CD8-positive, alpha-beta memory T cell (primary cell): ENCODE measurements at regions not wholly inside any gene's neighbourhood (a gene's known extent, or its start where the extent isn't known, plus 50 kb on each side); places are given as distances from the start of the nearest gene placed in this dataset.
"Not testable (repeated sequence)": the region's sequence is repeated elsewhere in the genome, so short reads cannot be mapped to it uniquely, and the experiment has no call there.

Source experiments
- CTCF ChIA-PET: fragments of 350-600 bp; sonication (Branson Sonifier 250); formaldehyde crosslinking; loops from one replicate; lab custom pipeline; 2021; ENCODE audit warnings: antibody characterized with exemption; lab: Charles Lee
- POLR2A ChIA-PET: fragments of 350-600 bp; sonication (Branson Sonifier 250); formaldehyde crosslinking; loops from one replicate; lab custom pipeline; 2021; ENCODE audit warnings: antibody characterized with exemption; lab: Charles Lee
- DNase-seq, 5 donors: peaks; one replicate each; pipeline versions ENCODE4 v3.0.0 to v3.0.0-alpha.2; 2020 to 2022; ENCODE audit warnings: mixed read lengths in 1 of 5
- H3K27ac ChIP-seq: one replicate; pipeline ENCODE4 v1.7.0; 2013; ENCODE audit warnings: low read depth, mild to moderate bottlenecking, low read length, moderate library complexity
- H3K27me3 ChIP-seq: 2 replicates; pipeline ENCODE4 v1.7.0; 2013; ENCODE audit warnings: low read length, mild to moderate bottlenecking; ENCODE audit not compliant: insufficient read depth, poor library complexity, severe bottlenecking
- H3K36me3 ChIP-seq: 2 replicates; pipeline ENCODE4 v1.7.0; 2013; ENCODE audit warnings: mild to moderate bottlenecking, low read length, moderate library complexity; ENCODE audit not compliant: insufficient read depth
- H3K4me1 ChIP-seq: 2 replicates; pipeline ENCODE4 v1.7.0; 2013; ENCODE audit warnings: mild to moderate bottlenecking, low read length, moderate library complexity; ENCODE audit not compliant: insufficient read depth
- H3K4me3 ChIP-seq: 2 replicates; pipeline ENCODE4 v1.7.0; 2013; ENCODE audit warnings: mild to moderate bottlenecking, low read length
- H3K9me3 ChIP-seq: 2 replicates; pipeline ENCODE4 v1.7.0; 2013; ENCODE audit warnings: mild to moderate bottlenecking, low read length
- H3K27ac Mint-ChIP-seq, 8 donors: one replicate each; pipeline ENCODE4 v1.8.0; 2020 to 2021; ENCODE audit warnings: mixed read lengths in 8 of 8, mild to moderate bottlenecking in 6 of 8, inconsistent platforms in 3 of 8, moderate library complexity in 3 of 8
- H3K27me3 Mint-ChIP-seq, 2 donors: one replicate each; pipeline ENCODE4 v1.8.0; 2020 to 2021; ENCODE audit warnings: mixed read lengths in 2 of 2, mild to moderate bottlenecking in 1 of 2, moderate library complexity in 1 of 2
- H3K36me3 Mint-ChIP-seq, 3 donors: one replicate each; pipeline ENCODE4 v1.8.0; 2020 to 2021; ENCODE audit warnings: mixed read lengths in 3 of 3, inconsistent platforms in 1 of 3, mild to moderate bottlenecking in 1 of 3
- H3K4me1 Mint-ChIP-seq, 3 donors: one replicate each; pipeline ENCODE4 v1.8.0; 2020 to 2021; ENCODE audit warnings: mixed read lengths in 3 of 3, inconsistent platforms in 1 of 3, mild to moderate bottlenecking in 1 of 3
- H3K4me3 Mint-ChIP-seq, 7 donors: one replicate each; pipeline ENCODE4 v1.8.0; 2020 to 2021; ENCODE audit warnings: mixed read lengths in 7 of 7, mild to moderate bottlenecking in 6 of 7, moderate library complexity in 4 of 7, inconsistent platforms in 2 of 7
- H3K9me3 Mint-ChIP-seq, 5 donors: one replicate each; pipeline ENCODE4 v1.8.0; 2020 to 2022; ENCODE audit warnings: mixed read lengths in 5 of 5, mild to moderate bottlenecking in 3 of 5, moderate library complexity in 2 of 5, inconsistent platforms in 1 of 5

DNA sequence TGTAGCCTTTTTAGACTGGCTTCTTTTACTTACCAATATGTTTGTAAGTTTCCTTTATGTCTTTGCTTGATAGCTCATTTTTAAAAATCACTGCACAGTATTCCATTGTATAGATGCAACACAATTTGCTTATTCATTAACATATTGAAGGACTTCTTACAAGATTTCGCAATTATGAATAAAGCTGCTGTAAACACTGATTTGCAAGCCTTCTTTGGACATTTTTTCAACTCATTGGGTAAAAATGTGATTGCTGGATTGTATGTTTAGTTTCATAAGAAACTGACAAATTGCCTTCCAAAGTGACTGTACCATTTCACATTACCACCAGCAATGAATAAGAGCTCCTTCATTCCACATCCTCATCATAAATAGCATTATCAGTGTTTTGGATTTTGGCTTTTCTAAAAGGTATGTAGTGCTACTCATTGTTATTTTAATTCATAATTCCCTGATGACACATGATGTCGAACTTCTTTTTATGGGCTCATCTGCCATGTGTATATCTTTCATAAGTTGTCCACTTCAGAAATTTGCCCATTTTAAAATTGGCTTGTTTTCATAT is 80.7 kb downstream of the TFAP2B start:
- DNase-seq, result no peak
- H3K27ac Mint-ChIP-seq, result no peak overlapping the region
- no peak overlapping the region for H3K4me3 ChIP-seq
- H3K27ac ChIP-seq, result no peak overlapping the region
- no peaks in the 10 kb centered on the region for H3K27me3 Mint-ChIP-seq
- H3K36me3 ChIP-seq, result no peaks in the 10 kb centered on the region
- H3K27me3 ChIP-seq, result no peaks in the 10 kb centered on the region
- POLR2A ChIA-PET, result no interaction called here
- no peaks in the 10 kb centered on the region for H3K9me3 ChIP-seq
- no peaks in the 10 kb centered on the region for H3K4me1 Mint-ChIP-seq
- H3K4me1 ChIP-seq, result no peaks in the 10 kb centered on the region
- CTCF ChIA-PET, result no interaction called here
- H3K9me3 Mint-ChIP-seq, result peaks cover 2 to 16% (median 3%) of the 10 kb centered on the region in 5 donors
- H3K36me3 Mint-ChIP-seq, result no peaks in the 10 kb centered on the region
- H3K4me3 Mint-ChIP-seq, result no peak overlapping the region

GRCh38 chr6:50902260-50902659 is 83.6 kb downstream of the TFAP2B start:
- Histone ChIP-seq H3K27ac (no peak overlapping the region), H3K9me3 (no peaks in the 10 kb centered on the region), H3K36me3 (no peaks in the 10 kb centered on the region), H3K27me3 (no peaks in the 10 kb centered on the region), H3K4me3 (no peak overlapping the region), H3K4me1 (no peaks in the 10 kb centered on the region)
- no peak for DNase-seq
- Mint-ChIP-seq H3K36me3 (no peaks in the 10 kb centered on the region), H3K4me1 (no peaks in the 10 kb centered on the region), H3K4me3 (no peak overlapping the region), H3K9me3 (peaks cover 0 to 10% (median 2%) of the 10 kb centered on the region in 5 donors), H3K27ac (no peak overlapping the region), H3K27me3 (no peaks in the 10 kb centered on the region)
- POLR2A ChIA-PET, result no interaction called here
- CTCF ChIA-PET, result no interaction called here

GRCh38 chr6:50905297-50905696 is 86.6 kb downstream of the TFAP2B start:
- H3K4me3 Mint-ChIP-seq, result no peak overlapping the region

DNA sequence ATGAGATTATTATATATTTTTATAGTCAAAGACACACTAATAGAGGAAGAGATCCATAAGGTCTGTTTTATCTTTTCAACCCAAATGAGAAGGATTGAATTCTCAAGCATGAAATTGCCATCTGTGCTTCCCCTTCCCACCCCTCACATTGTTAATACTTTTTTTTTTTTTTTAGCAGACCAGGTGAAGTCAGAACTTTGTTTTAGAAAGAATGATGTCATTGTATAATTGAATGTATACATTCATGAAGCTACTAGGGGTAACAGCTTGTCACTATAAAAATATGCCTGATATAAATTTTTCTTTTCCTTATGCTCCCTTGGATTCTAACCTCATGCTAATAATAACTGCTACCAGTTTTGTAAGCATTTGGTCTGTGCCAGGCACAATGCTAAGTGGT is 88.9 kb downstream of the TFAP2B start:
- Mint-ChIP-seq H3K27ac (no peak overlapping the region), H3K36me3 (no peaks in the 10 kb centered on the region), H3K9me3 (peaks cover 0 to 16% (median 2%) of the 10 kb centered on the region in 5 donors), H3K4me1 (no peaks in the 10 kb centered on the region), H3K4me3 (no peak overlapping the region), H3K27me3 (no peaks in the 10 kb centered on the region)
- POLR2A ChIA-PET, result no interaction called here
- Histone ChIP-seq H3K27me3 (no peaks in the 10 kb centered on the region), H3K27ac (no peak overlapping the region), H3K36me3 (no peaks in the 10 kb centered on the region), H3K4me1 (no peaks in the 10 kb centered on the region), H3K9me3 (no peaks in the 10 kb centered on the region), H3K4me3 (no peak overlapping the region)
- CTCF ChIA-PET, result no interaction called here
- no peak for DNase-seq

More at GRCh38 chr6:50905297-50905696, 86.6 kb downstream of the TFAP2B start:
- H3K27me3 Mint-ChIP-seq, result no peaks in the 10 kb centered on the region
- H3K27me3 ChIP-seq, result no peaks in the 10 kb centered on the region
- H3K9me3 Mint-ChIP-seq, result peaks cover 0 to 16% (median 2%) of the 10 kb centered on the region in 5 donors
- no peak overlapping the region for H3K27ac Mint-ChIP-seq
- no peaks in the 10 kb centered on the region for H3K4me1 ChIP-seq
- no peaks in the 10 kb centered on the region for H3K36me3 ChIP-seq
- no peaks in the 10 kb centered on the region for H3K36me3 Mint-ChIP-seq
- no peak overlapping the region for H3K27ac ChIP-seq
- no peaks in the 10 kb centered on the region for H3K9me3 ChIP-seq
- no peak overlapping the region for H3K4me3 ChIP-seq
- POLR2A ChIA-PET, result no interaction called here
- no peak for DNase-seq
- no peaks in the 10 kb centered on the region for H3K4me1 Mint-ChIP-seq
- CTCF ChIA-PET, result no interaction called here

GRCh38 chr6:50913105-50913770 is 94.6 kb downstream of the TFAP2B start:
- Mint-ChIP-seq H3K27me3 (no peaks in the 10 kb centered on the region), H3K4me3 (no peak overlapping the region), H3K4me1 (no peaks in the 10 kb centered on the region), H3K36me3 (no peaks in the 10 kb centered on the region), H3K27ac (no peak overlapping the region), H3K9me3 (peaks cover 4 to 9% (median 6%) of the 10 kb centered on the region in 5 donors)
- no peaks in the 10 kb centered on the region for H3K4me1 ChIP-seq
- no peaks in the 10 kb centered on the region for H3K27me3 ChIP-seq
- no peak overlapping the region for H3K4me3 ChIP-seq
- no peaks in the 10 kb centered on the region for H3K9me3 ChIP-seq
- CTCF ChIA-PET, result no interaction called here
- no peak overlapping the region for H3K27ac ChIP-seq
- no peaks in the 10 kb centered on the region for H3K36me3 ChIP-seq
- POLR2A ChIA-PET, result no interaction called here
- peak in 1 of 5 donors; percentile 40 for DNase-seq

- H3K36me3 Mint-ChIP-seq, POLR2A ChIA-PET, H3K27ac Mint-ChIP-seq, H3K4me3 ChIP-seq, H3K36me3 ChIP-seq, DNase-seq, H3K9me3 ChIP-seq, H3K4me1 Mint-ChIP-seq, CTCF ChIA-PET, H3K27ac ChIP-seq, H3K27me3 ChIP-seq, H3K27me3 Mint-ChIP-seq, H3K4me3 Mint-ChIP-seq, H3K4me1 ChIP-seq: not testable (repeated sequence)
- H3K9me3 Mint-ChIP-seq, result peaks cover 4 to 15% (median 10%) of the 10 kb centered on the region in 5 donors
Observed at GRCh38 chr6:50921378-50921777, 102.7 kb downstream of the TFAP2B start.

- Mint-ChIP-seq H3K9me3 (peaks cover 4 to 15% (median 10%) of the 10 kb centered on the region in 5 donors), H3K27ac (no peak overlapping the region), H3K27me3 (no peaks in the 10 kb centered on the region), H3K36me3 (no peaks in the 10 kb centered on the region), H3K4me3 (no peak overlapping the region), H3K4me1 (no peaks in the 10 kb centered on the region)
- POLR2A ChIA-PET, result no interaction called here
- H3K4me1 ChIP-seq, result no peaks in the 10 kb centered on the region
- no peaks in the 10 kb centered on the region for H3K9me3 ChIP-seq
- DNase-seq, result no peak
- H3K27ac ChIP-seq, result no peak overlapping the region
- H3K36me3 ChIP-seq, result no peaks in the 10 kb centered on the region
- CTCF ChIA-PET, result no interaction called here
- no peak overlapping the region for H3K4me3 ChIP-seq
- no peaks in the 10 kb centered on the region for H3K27me3 ChIP-seq
Observed at GRCh38 chr6:50921968-50922367, 103.3 kb downstream of the TFAP2B start.

DNA sequence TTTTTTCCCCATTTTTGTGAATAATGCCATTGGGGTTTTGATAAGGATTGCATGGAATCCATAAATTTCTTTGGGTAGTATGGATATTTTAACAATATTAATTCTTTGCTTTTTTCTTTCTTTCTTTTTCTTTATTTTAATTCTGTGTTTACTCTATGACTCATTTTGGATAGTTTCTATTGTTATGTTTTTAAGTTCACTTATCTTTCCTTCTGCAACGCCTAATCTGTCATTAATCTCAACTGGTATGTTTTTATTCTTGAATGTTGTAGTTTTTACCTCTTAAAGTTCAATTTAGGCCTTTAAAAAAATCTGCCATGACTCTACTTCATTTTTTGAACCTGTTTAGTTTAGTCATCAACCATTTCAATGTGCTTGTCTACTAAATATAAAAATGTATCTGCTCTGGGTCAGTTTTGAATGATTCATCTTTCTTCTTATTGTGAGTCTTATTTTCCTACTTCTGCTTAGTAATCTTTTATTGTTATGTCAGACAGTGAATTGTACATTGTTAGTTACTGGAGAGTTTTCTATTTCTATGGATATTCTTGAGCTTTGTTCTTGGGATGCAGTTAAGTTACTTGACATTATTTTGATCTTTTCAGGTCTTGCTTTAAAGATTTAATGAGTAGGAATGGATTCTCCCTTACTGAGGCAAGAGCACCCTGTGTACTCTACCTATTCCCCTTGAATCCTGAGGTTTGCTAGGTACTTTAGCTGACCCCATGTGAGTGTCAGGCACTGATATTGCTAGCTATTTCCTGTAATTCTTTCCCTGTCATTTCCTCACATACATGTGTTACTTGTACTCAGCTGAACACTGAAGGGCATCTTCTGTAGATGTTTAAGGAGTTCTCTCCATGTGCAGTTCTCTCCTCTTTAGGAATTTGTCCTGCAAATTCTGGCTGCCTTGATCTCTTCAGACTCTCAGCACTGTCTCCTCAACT is 104.2 kb downstream of the TFAP2B start:
- H3K9me3 Mint-ChIP-seq, result peaks cover 4 to 15% (median 10%) of the 10 kb centered on the region in 5 donors
- Histone ChIP-seq H3K36me3 (no peaks in the 10 kb centered on the region), H3K4me3 (no peak overlapping the region), H3K4me1 (no peaks in the 10 kb centered on the region), H3K27me3 (no peaks in the 10 kb centered on the region), H3K27ac (no peak overlapping the region), H3K9me3 (no peaks in the 10 kb centered on the region)
- no peak overlapping the region for H3K27ac Mint-ChIP-seq
- no peaks in the 10 kb centered on the region for H3K4me1 Mint-ChIP-seq
- DNase-seq, result no peak
- H3K4me3 Mint-ChIP-seq, result no peak overlapping the region
- ChIA-PET CTCF (no interaction called here), POLR2A (no interaction called here)
- no peaks in the 10 kb centered on the region for H3K36me3 Mint-ChIP-seq
- H3K27me3 Mint-ChIP-seq, result no peaks in the 10 kb centered on the region
